ENCODE measurements at regions not wholly inside any gene's neighbourhood (a gene's known extent, or its start where the extent isn't known, plus 50 kb on each side); places are given as distances from the start of the nearest gene placed in this dataset.

DNA sequence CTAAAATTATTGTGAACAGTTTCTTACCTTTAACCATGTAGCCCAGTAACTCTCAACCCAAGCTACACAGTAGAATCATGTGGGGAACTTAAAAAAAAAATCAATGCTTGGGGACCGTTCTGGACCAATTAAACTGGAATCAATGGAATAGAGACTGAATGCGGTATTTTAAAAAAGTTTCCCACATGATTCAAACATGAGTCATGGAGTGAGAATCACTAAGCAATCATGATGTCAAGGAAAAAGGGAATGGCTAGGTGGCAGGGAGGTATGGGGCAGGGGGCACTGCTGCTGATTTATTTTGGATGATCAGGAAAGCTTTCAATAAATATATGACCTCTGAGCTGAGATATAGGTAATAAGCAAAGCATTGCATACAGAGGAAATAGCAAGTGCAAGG lies 250.5 kb upstream of the RORA start:
- no peaks in the 10 kb centered on the region for H3K9me3 Mint-ChIP-seq
- H3K27me3 Mint-ChIP-seq, result peaks cover 12% of the 10 kb centered on the region
- H3K4me1 Mint-ChIP-seq, result no peaks in the 10 kb centered on the region
- H3K36me3 Mint-ChIP-seq, result no peaks in the 10 kb centered on the region
- H3K27ac Mint-ChIP-seq, result no peak overlapping the region
- H3K4me3 Mint-ChIP-seq, result no peak overlapping the region

- Mint-ChIP-seq H3K4me1 (no peaks in the 10 kb centered on the region), H3K36me3 (no peaks in the 10 kb centered on the region), H3K9me3 (no peaks in the 10 kb centered on the region), H3K4me3 (no peak overlapping the region), H3K27me3 (peaks cover 13% of the 10 kb centered on the region), H3K27ac (no peak overlapping the region)
Measured at GRCh38 chr15:61476741-61477140, 247.6 kb upstream of the RORA start.

- no peaks in the 10 kb centered on the region for H3K9me3 Mint-ChIP-seq
- no peak overlapping the region for H3K27ac Mint-ChIP-seq
- H3K4me3 Mint-ChIP-seq, result no peak overlapping the region
- no peaks in the 10 kb centered on the region for H3K4me1 Mint-ChIP-seq
- no peaks in the 10 kb centered on the region for H3K36me3 Mint-ChIP-seq
- H3K27me3 Mint-ChIP-seq, result peaks cover 9% of the 10 kb centered on the region
Measured at GRCh38 chr15:61474796-61475195, 245.7 kb upstream of the RORA start.

GRCh38 chr15:61467823-61468222 lies 238.7 kb upstream of the RORA start:
- no peaks in the 10 kb centered on the region for H3K36me3 Mint-ChIP-seq
- H3K4me3 Mint-ChIP-seq, result no peak overlapping the region
- peaks cover 6% of the 10 kb centered on the region for H3K27me3 Mint-ChIP-seq
- H3K4me1 Mint-ChIP-seq, result no peaks in the 10 kb centered on the region
- no peak overlapping the region for H3K27ac Mint-ChIP-seq
- H3K9me3 Mint-ChIP-seq, result no peaks in the 10 kb centered on the region

- H3K4me3 Mint-ChIP-seq, result no peak overlapping the region
- H3K4me1 Mint-ChIP-seq, result no peaks in the 10 kb centered on the region
- H3K27ac Mint-ChIP-seq, result no peak overlapping the region
- no peaks in the 10 kb centered on the region for H3K9me3 Mint-ChIP-seq
- no peaks in the 10 kb centered on the region for H3K36me3 Mint-ChIP-seq
- peaks cover 13% of the 10 kb centered on the region for H3K27me3 Mint-ChIP-seq
Measured at GRCh38 chr15:61459785-61460707, 230.9 kb upstream of the RORA start.

- Mint-ChIP-seq H3K27ac (no peak overlapping the region), H3K27me3 (peaks cover 18% of the 10 kb centered on the region), H3K4me3 (no peak overlapping the region), H3K36me3 (no peaks in the 10 kb centered on the region), H3K4me1 (no peaks in the 10 kb centered on the region), H3K9me3 (no peaks in the 10 kb centered on the region)
Measured at GRCh38 chr15:61457050-61457733, 228.1 kb upstream of the RORA start.

GRCh38 chr15:61449186-61449702 lies 220.1 kb upstream of the RORA start:
- no peak overlapping the region for H3K4me3 Mint-ChIP-seq
- H3K4me1 Mint-ChIP-seq, result no peaks in the 10 kb centered on the region
- no peaks in the 10 kb centered on the region for H3K9me3 Mint-ChIP-seq
- H3K27ac Mint-ChIP-seq, result no peak overlapping the region
- peaks cover 10% of the 10 kb centered on the region for H3K27me3 Mint-ChIP-seq
- H3K36me3 Mint-ChIP-seq, result no peaks in the 10 kb centered on the region

GRCh38 chr15:61447981-61448380 lies 218.9 kb upstream of the RORA start:
- Mint-ChIP-seq H3K27ac (no peak overlapping the region), H3K9me3 (no peaks in the 10 kb centered on the region), H3K36me3 (no peaks in the 10 kb centered on the region), H3K27me3 (peaks cover 12% of the 10 kb centered on the region), H3K4me3 (no peak overlapping the region), H3K4me1 (no peaks in the 10 kb centered on the region)

DNA sequence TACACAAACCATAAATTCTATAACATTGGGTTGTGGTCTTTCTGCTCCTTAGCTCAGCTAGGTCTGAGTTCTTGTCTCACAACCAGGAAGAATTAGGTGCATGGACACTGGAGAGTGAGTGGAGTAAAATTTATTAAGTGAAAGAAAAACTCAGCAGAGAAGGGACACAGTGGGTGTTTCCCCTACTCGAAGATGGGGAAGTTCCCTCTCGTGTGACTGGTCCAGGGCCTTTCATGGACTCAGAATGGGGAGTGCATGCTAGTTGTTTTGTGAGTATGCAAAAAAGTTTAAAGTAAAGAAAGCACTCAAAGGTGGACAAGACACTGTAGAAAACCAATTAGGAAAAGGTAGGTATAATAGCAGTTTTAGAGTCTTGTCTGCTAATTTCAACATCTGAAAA lies 215.5 kb upstream of the RORA start:
- no peak overlapping the region for H3K4me3 Mint-ChIP-seq
- H3K36me3 Mint-ChIP-seq, result no peaks in the 10 kb centered on the region
- H3K27me3 Mint-ChIP-seq, result peaks cover 15% of the 10 kb centered on the region
- H3K9me3 Mint-ChIP-seq, result no peaks in the 10 kb centered on the region
- no peaks in the 10 kb centered on the region for H3K4me1 Mint-ChIP-seq
- H3K27ac Mint-ChIP-seq, result no peak overlapping the region

DNA sequence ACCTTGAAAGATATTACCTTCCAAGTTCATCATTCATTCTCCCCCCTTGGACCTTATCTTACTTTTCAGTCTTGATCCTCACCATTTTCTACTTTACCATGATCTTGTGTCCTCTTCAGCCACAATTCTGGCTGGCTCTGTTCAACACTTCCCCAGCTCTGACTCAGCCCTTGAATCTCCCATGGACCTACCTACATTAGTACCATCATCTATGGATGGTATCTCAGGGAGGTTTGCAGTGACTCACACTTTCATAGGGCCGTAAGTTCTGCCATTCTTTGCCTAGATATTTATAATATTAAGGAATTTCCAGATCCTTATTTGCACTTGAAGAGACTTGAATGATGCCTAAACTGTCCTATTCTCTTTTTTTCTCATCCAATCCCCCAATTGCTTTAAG lies 213.7 kb upstream of the RORA start:
- Mint-ChIP-seq H3K4me3 (no peak overlapping the region), H3K9me3 (no peaks in the 10 kb centered on the region), H3K27me3 (peaks cover 14% of the 10 kb centered on the region), H3K4me1 (no peaks in the 10 kb centered on the region), H3K36me3 (no peaks in the 10 kb centered on the region), H3K27ac (no peak overlapping the region)

GRCh38 chr15:61441891-61442290 lies 212.8 kb upstream of the RORA start:
- Mint-ChIP-seq H3K27me3 (peaks cover 14% of the 10 kb centered on the region), H3K36me3 (no peaks in the 10 kb centered on the region), H3K9me3 (no peaks in the 10 kb centered on the region), H3K4me1 (no peaks in the 10 kb centered on the region), H3K27ac (no peak overlapping the region), H3K4me3 (no peak overlapping the region)

GRCh38 chr15:61426466-61426865 lies 197.4 kb upstream of the RORA start:
- Mint-ChIP-seq H3K27ac (no peak overlapping the region), H3K27me3 (peaks cover 4% of the 10 kb centered on the region), H3K4me1 (no peaks in the 10 kb centered on the region), H3K36me3 (no peaks in the 10 kb centered on the region), H3K9me3 (no peaks in the 10 kb centered on the region), H3K4me3 (no peak overlapping the region)

DNA sequence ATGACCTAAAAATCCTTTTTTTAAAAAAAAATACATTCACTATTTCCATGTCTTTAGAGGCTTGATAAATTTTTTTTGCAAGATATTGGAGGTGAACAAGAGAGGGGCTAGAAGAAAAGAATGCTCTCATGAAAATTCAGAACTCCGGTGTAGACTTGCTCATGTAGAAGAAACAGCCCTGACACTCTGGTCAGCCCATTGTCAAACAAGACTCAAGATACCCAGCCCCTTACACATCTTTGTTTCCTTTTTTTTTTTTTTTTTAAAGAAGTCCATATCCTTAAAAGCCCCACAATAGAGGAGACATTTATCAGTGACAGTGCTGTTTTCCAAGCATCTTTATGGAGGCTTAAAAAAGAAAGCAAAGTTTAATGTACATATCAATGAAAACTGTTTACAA lies 196.8 kb upstream of the RORA start:
- Mint-ChIP-seq H3K9me3 (no peaks in the 10 kb centered on the region), H3K4me1 (no peaks in the 10 kb centered on the region), H3K36me3 (no peaks in the 10 kb centered on the region), H3K27me3 (peaks cover 7% of the 10 kb centered on the region), H3K27ac (no peak overlapping the region), H3K4me3 (no peak overlapping the region)

DNA sequence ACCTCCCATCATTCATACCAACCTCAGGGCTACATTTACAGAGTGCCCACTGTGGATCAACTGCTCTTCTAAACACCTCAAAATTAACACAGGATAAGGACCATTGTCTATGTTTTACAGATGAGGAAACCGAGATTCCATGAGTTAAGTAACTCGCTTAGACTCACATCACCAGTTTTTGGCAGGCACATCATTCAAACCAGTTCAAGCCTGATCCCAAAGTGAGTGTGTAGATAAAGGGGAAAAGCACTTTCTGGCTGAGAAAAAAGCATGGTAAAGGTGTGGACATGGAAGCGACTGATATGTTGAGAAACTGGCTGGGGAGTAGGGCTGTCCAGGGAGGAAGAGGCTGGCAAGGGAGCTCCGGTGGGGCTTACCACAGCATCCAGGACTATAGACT lies 193.7 kb upstream of the RORA start:
- Mint-ChIP-seq H3K27me3 (peaks cover 10% of the 10 kb centered on the region), H3K36me3 (no peaks in the 10 kb centered on the region), H3K4me3 (no peak overlapping the region), H3K27ac (no peak overlapping the region), H3K9me3 (no peaks in the 10 kb centered on the region), H3K4me1 (no peaks in the 10 kb centered on the region)

DNA sequence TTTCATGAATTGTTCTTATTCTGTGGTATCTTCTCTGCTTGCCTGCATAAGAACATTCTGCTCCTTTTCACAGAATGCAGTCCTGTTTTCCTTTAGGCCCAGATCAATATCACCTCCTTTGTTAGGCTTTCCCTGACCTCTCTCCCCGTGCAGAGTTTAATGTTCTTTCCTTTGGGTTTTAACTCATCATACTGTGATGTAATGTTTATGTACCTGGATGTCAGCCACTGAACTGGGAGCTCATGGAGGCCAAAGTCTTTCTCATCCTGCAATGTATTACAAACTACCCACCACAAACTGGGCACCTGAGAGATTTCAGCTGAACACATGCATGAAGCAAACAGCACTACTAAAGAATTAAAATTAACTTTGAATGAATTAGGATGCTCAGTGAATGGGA lies 192.8 kb upstream of the RORA start:
- no peaks in the 10 kb centered on the region for H3K36me3 Mint-ChIP-seq
- H3K4me3 Mint-ChIP-seq, result no peak overlapping the region
- peaks cover 10% of the 10 kb centered on the region for H3K27me3 Mint-ChIP-seq
- no peaks in the 10 kb centered on the region for H3K4me1 Mint-ChIP-seq
- no peaks in the 10 kb centered on the region for H3K9me3 Mint-ChIP-seq
- H3K27ac Mint-ChIP-seq, result no peak overlapping the region

GRCh38 chr15:61421470-61421869 lies 192.4 kb upstream of the RORA start:
- Mint-ChIP-seq H3K27me3 (peaks cover 10% of the 10 kb centered on the region), H3K4me1 (no peaks in the 10 kb centered on the region), H3K36me3 (no peaks in the 10 kb centered on the region), H3K27ac (no peak overlapping the region), H3K9me3 (no peaks in the 10 kb centered on the region), H3K4me3 (no peak overlapping the region)
